ENCODE measurements at regions not wholly inside any gene's neighbourhood (a gene's known extent, or its start where the extent isn't known, plus 50 kb on each side); places are given as distances from the start of the nearest gene placed in this dataset.

DNA sequence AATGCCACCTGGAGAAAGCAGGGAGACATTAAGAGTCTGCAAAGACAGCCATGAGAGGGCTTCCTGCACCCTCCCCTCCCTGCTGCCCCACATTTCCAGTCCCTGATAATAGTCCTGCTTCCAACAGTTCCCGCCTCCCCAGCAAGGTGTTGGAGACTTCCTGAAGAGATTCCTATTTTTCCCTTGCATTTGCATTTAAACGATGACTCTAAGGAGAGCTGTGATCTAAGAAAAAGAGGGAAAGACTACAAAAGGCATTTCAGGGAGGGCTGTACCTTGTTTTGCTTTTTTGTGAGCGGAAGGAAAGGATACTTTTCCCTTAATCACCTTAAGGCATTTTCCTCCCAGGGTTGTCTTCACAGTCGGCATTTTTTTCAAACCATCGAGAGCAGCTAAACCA is 62.1 kb downstream of the GAS1 start:
- Histone ChIP-seq H3K36me3 (replicated peaks in 1 of 2; ENCODE audit: control insufficient read depth in 1 of 2, insufficient read depth in 2 of 2, low read length in 2 of 2) (no peaks in the 10 kb centered on the region), H4K20me1 (ENCODE audit: insufficient read depth, low read length) (no peaks in the 10 kb centered on the region), H3K79me2 (ENCODE audit: insufficient read depth, low read length) (no peaks in the 10 kb centered on the region), H2AFZ (ENCODE audit: insufficient read depth, low read depth, low read length, poor library complexity, severe bottlenecking) (no peak overlapping the region), H3K27me3 (ENCODE audit: control insufficient read depth in 2 of 2, insufficient read depth in 2 of 2, low read length in 2 of 2) (no peaks in the 10 kb centered on the region), H3K27ac (ENCODE audit: low read depth in 1 of 2, low read length in 2 of 2) (no peak overlapping the region), H3K4me1 (ENCODE audit: control insufficient read depth in 1 of 2, insufficient read depth in 2 of 2, low read length in 2 of 2) (no peaks in the 10 kb centered on the region), H3K4me2 (replicated peaks; ENCODE audit: extremely low read depth, low read length, poor library complexity, severe bottlenecking) (no peak overlapping the region), H3K9me3 (replicated peaks in 1 of 2; ENCODE audit: control insufficient read depth in 1 of 2, insufficient read depth in 1 of 2, low read length in 2 of 2) (no peaks in the 10 kb centered on the region), H3K4me3 (replicated peaks in 1 of 3; ENCODE audit: low read depth in 2 of 3, low read length in 3 of 3) (no peak overlapping the region), H3K9ac (ENCODE audit: insufficient read depth, low read length, poor library complexity, severe bottlenecking) (no peak overlapping the region)
- H3K4me3 Mint-ChIP-seq = no peak overlapping the region
- no peak overlapping the region for H3K27ac Mint-ChIP-seq
- DNase-seq = no peak
- TF ChIP-seq, protein P1, sequence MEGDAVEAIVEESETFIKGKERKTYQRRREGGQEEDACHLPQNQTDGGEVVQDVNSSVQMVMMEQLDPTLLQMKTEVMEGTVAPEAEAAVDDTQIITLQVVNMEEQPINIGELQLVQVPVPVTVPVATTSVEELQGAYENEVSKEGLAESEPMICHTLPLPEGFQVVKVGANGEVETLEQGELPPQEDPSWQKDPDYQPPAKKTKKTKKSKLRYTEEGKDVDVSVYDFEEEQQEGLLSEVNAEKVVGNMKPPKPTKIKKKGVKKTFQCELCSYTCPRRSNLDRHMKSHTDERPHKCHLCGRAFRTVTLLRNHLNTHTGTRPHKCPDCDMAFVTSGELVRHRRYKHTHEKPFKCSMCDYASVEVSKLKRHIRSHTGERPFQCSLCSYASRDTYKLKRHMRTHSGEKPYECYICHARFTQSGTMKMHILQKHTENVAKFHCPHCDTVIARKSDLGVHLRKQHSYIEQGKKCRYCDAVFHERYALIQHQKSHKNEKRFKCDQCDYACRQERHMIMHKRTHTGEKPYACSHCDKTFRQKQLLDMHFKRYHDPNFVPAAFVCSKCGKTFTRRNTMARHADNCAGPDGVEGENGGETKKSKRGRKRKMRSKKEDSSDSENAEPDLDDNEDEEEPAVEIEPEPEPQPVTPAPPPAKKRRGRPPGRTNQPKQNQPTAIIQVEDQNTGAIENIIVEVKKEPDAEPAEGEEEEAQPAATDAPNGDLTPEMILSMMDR (IDR thresholded peaks at IDR 0.05) = no peak
- no peaks in the 10 kb centered on the region for H3K4me1 Mint-ChIP-seq
- H3K9me3 Mint-ChIP-seq = peaks cover 0 to 7% (median 0%) of the 10 kb centered on the region in 7 donors
- H3K36me3 Mint-ChIP-seq = no peaks in the 10 kb centered on the region
- H3K27me3 Mint-ChIP-seq (ENCODE audit: low read depth in 3 of 3) = peaks cover 0 to 8% (median 3%) of the 10 kb centered on the region in 3 donors
- WGBS (ENCODE audit: insufficient coverage) = no CpG with 5 or more reads among the region's 5 CpGs
- intact Hi-C loops (cut with micrococcal nuclease) = no loop called here

DNA sequence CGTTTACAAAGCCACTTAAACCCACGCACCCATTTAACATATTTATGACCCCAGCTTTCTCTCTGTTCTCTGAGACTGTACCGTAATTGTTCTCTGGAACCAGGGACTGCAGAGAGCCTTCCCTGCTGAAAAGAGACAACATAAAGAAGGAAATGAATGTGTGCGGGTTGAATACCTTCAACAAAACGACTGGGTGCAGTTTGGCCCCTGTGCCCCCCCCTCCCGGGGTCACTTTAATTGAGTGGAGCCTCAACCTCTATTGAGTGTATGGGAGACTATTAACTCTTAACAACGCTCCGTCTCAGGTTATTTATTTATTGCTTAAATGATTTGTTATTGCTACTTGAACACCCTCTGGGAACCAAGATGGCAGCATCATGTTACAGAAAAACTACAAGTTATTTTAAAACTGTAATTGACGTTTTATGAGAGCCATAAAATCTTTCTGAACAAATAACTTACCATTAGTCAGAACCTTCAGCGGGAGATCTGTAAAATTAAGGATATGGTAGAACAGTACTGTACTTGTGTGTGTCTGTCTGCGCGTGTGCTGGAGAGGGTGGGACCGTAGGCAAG is 70.6 kb downstream of the GAS1 start:
- H3K36me3 ChIP-seq (replicated peaks in 1 of 2; ENCODE audit: control insufficient read depth in 1 of 2, insufficient read depth in 2 of 2, low read length in 2 of 2) = no peaks in the 10 kb centered on the region
- H3K27ac Mint-ChIP-seq = no peak overlapping the region
- H3K27me3 ChIP-seq (ENCODE audit: control insufficient read depth in 2 of 2, insufficient read depth in 2 of 2, low read length in 2 of 2) = no peaks in the 10 kb centered on the region
- peaks cover 2 to 5% (median 3%) of the 10 kb centered on the region in 3 donors for H3K27me3 Mint-ChIP-seq (ENCODE audit: low read depth in 3 of 3)
- no peaks in the 10 kb centered on the region for H3K9me3 ChIP-seq (replicated peaks in 1 of 2; ENCODE audit: control insufficient read depth in 1 of 2, insufficient read depth in 1 of 2, low read length in 2 of 2)
- H3K4me2 ChIP-seq (replicated peaks; ENCODE audit: extremely low read depth, low read length, poor library complexity, severe bottlenecking) = no peak overlapping the region
- no peak overlapping the region for H3K9ac ChIP-seq (ENCODE audit: insufficient read depth, low read length, poor library complexity, severe bottlenecking)
- no peak overlapping the region for H2AFZ ChIP-seq (ENCODE audit: insufficient read depth, low read depth, low read length, poor library complexity, severe bottlenecking)
- H3K4me1 Mint-ChIP-seq = no peaks in the 10 kb centered on the region
- H3K36me3 Mint-ChIP-seq = no peaks in the 10 kb centered on the region
- no peak overlapping the region for H3K4me3 ChIP-seq (replicated peaks in 1 of 3; ENCODE audit: low read depth in 2 of 3, low read length in 3 of 3)
- TF ChIP-seq, protein P1 (IDR thresholded peaks at IDR 0.05) = no peak
- peaks cover 0 to 9% (median 3%) of the 10 kb centered on the region in 7 donors for H3K9me3 Mint-ChIP-seq
- H3K4me1 ChIP-seq (ENCODE audit: control insufficient read depth in 1 of 2, insufficient read depth in 2 of 2, low read length in 2 of 2) = no peaks in the 10 kb centered on the region
- H4K20me1 ChIP-seq (ENCODE audit: insufficient read depth, low read length) = no peaks in the 10 kb centered on the region
- intact Hi-C loops (cut with micrococcal nuclease) = no loop called here
- H3K4me3 Mint-ChIP-seq = no peak overlapping the region
- H3K27ac ChIP-seq (ENCODE audit: low read depth in 1 of 2, low read length in 2 of 2) = no peak overlapping the region
- no peak for DNase-seq
- WGBS (ENCODE audit: insufficient coverage) = 100% methylated on average over 3 of the region's 13 CpGs
- no peaks in the 10 kb centered on the region for H3K79me2 ChIP-seq (ENCODE audit: insufficient read depth, low read length)

Data from CD14-positive monocyte (primary cell).